ENCODE measurements at regions not wholly inside any gene's neighbourhood (a gene's known extent, or its start where the extent isn't known, plus 50 kb on each side); places are given as distances from the start of the nearest gene placed in this dataset.

- DNase-seq, result no peak
These were observed 128.9 kb upstream of the PMEPA1 start for GRCh38 chr20:57838670-57839151.

- DNase-seq, result no peak
These were observed 127.6 kb upstream of the PMEPA1 start for GRCh38 chr20:57837208-57838035.

- no peak for DNase-seq
These were observed 126.0 kb upstream of the PMEPA1 start for GRCh38 chr20:57835588-57836455.

- DNase-seq, result no peak
These were observed 125.2 kb upstream of the PMEPA1 start for GRCh38 chr20:57835074-57835452.

- DNase-seq, result no peak
These were observed 124.7 kb upstream of the PMEPA1 start for GRCh38 chr20:57834306-57835073.

GRCh38 chr20:57831993-57832585 lies 122.3 kb upstream of the PMEPA1 start:
- no peak for DNase-seq

GRCh38 chr20:57831326-57831992 lies 121.6 kb upstream of the PMEPA1 start:
- DNase-seq, result no peak

GRCh38 chr20:57830515-57830895 lies 120.7 kb upstream of the PMEPA1 start:
- DNase-seq, result no peak

- DNase-seq, result no peak
These were observed 120.1 kb upstream of the PMEPA1 start for GRCh38 chr20:57829805-57830514.

- DNase-seq, result no peak
These were observed 119.5 kb upstream of the PMEPA1 start for GRCh38 chr20:57829336-57829735.

- DNase-seq, result no peak
These were observed 118.9 kb upstream of the PMEPA1 start for GRCh38 chr20:57828696-57829095.

- no peak for DNase-seq
These were observed 117.0 kb upstream of the PMEPA1 start for GRCh38 chr20:57826666-57827287.

GRCh38 chr20:57824909-57825308 lies 115.1 kb upstream of the PMEPA1 start:
- DNase-seq, result no peak

- no peak for DNase-seq
These were observed 112.1 kb upstream of the PMEPA1 start for GRCh38 chr20:57821935-57822334.

- DNase-seq, result no peak
These were observed 110.0 kb upstream of the PMEPA1 start for GRCh38 chr20:57819691-57820380.

- no peak for DNase-seq
These were observed 109.5 kb upstream of the PMEPA1 start for GRCh38 chr20:57819291-57819690.

GRCh38 chr20:57818418-57819181 lies 108.8 kb upstream of the PMEPA1 start:
- DNase-seq, result no peak

GRCh38 chr20:57815405-57815804 lies 105.6 kb upstream of the PMEPA1 start:
- no peak for DNase-seq

GRCh38 chr20:57814529-57814928 lies 104.7 kb upstream of the PMEPA1 start:
- DNase-seq, result no peak
